ENCODE measurements at regions not wholly inside any gene's neighbourhood (a gene's known extent, or its start where the extent isn't known, plus 50 kb on each side); places are given as distances from the start of the nearest gene placed in this dataset.

DNA sequence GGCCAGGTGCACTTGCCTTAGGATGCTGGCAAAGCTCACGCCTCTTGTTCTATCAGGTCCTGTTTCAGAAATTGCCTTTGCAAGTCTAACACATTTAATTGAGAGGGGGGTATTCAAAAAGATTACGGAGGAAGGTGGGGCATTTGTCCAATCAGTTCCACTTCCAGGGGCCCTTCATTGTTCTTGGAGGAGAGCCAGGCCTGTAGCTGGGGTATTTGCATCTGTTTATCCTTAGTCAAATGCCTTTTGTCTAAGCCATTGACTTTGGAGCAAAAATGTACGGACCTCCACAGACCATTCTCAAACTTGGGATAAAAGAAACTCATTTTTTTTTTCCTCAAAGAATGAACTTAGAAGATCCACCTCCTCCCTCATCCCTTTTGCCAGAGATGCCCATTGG, 582.0 kb downstream of the BCL11B start:
- ChIA-PET CTCF (no interaction called here), POLR2A (interaction anchor here (0.6 kb wide), 1 partner anchor 17 kb away, joined by 4 read pairs; no protein-coding TSS in a partner anchor)
- intact Hi-C loops (cut with micrococcal nuclease; ENCODE audit: unreplicated experiment): no loop called here
- no TSS peak for BruUV-seq (replicated peaks)
- Histone ChIP-seq H3K4me3 (ENCODE audit: low read depth, low read length) (no peak overlapping the region), H3K4me1 (no peaks in the 10 kb centered on the region), H3K36me3 (ENCODE audit: control insufficient read depth, insufficient read depth, low read length) (no peaks in the 10 kb centered on the region), H3K9me3 (no peaks in the 10 kb centered on the region), H3K27me3 (replicated peaks; ENCODE audit: control insufficient read depth, insufficient read depth, low read length) (no peaks in the 10 kb centered on the region)
- H3K4me1 Mint-ChIP-seq (ENCODE audit: low read depth, unreplicated experiment): no peaks in the 10 kb centered on the region
- no peaks in the 10 kb centered on the region for H3K36me3 Mint-ChIP-seq (ENCODE audit: insufficient read depth, unreplicated experiment)
- peaks cover 6% of the 10 kb centered on the region for H3K27me3 Mint-ChIP-seq (ENCODE audit: insufficient read depth, unreplicated experiment)
- H3K4me3 Mint-ChIP-seq (ENCODE audit: unreplicated experiment): no peak overlapping the region
- no peak for DNase-seq
- no peaks in the 10 kb centered on the region for H3K9me3 Mint-ChIP-seq (ENCODE audit: unreplicated experiment)
- TF ChIP-seq, protein P1, sequence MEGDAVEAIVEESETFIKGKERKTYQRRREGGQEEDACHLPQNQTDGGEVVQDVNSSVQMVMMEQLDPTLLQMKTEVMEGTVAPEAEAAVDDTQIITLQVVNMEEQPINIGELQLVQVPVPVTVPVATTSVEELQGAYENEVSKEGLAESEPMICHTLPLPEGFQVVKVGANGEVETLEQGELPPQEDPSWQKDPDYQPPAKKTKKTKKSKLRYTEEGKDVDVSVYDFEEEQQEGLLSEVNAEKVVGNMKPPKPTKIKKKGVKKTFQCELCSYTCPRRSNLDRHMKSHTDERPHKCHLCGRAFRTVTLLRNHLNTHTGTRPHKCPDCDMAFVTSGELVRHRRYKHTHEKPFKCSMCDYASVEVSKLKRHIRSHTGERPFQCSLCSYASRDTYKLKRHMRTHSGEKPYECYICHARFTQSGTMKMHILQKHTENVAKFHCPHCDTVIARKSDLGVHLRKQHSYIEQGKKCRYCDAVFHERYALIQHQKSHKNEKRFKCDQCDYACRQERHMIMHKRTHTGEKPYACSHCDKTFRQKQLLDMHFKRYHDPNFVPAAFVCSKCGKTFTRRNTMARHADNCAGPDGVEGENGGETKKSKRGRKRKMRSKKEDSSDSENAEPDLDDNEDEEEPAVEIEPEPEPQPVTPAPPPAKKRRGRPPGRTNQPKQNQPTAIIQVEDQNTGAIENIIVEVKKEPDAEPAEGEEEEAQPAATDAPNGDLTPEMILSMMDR (IDR thresholded peaks at IDR 0.05; ENCODE audit: insufficient read depth in 1 of 2, low read depth in 1 of 2, low read length in 1 of 2, severe bottlenecking in 1 of 2, unreplicated experiment in 1 of 2): no peak
- no peak overlapping the region for H3K27ac Mint-ChIP-seq (ENCODE audit: unreplicated experiment)

DNA sequence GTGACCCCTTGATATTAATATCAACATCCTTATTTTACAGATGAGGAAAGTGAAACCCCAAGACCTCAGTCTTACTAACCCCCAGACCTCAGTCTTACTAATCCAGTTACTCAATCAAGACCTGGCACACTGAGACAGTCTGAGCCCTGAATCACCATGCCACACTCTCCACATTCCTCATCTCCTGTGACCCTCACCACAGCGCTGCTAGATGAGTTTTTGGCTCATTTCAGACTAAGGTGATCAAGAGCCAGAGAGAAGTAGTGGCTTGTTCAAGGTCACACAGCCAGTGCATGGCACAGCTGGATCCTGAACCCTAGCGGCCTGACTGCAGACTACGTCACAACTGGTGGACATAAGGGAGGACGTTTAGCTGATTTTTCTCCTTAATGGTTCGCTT, 579.2 kb downstream of the BCL11B start:
- Histone ChIP-seq H3K36me3 (ENCODE audit: control insufficient read depth, insufficient read depth, low read length) (no peaks in the 10 kb centered on the region), H3K4me1 (no peaks in the 10 kb centered on the region), H3K27me3 (replicated peaks; ENCODE audit: control insufficient read depth, insufficient read depth, low read length) (no peaks in the 10 kb centered on the region), H3K9me3 (no peaks in the 10 kb centered on the region), H3K4me3 (ENCODE audit: low read depth, low read length) (no peak overlapping the region)
- TF ChIP-seq, protein P1 (IDR thresholded peaks at IDR 0.05; ENCODE audit: insufficient read depth in 1 of 2, low read depth in 1 of 2, low read length in 1 of 2, severe bottlenecking in 1 of 2, unreplicated experiment in 1 of 2): no peak
- no peak for DNase-seq
- no peak overlapping the region for H3K27ac Mint-ChIP-seq (ENCODE audit: unreplicated experiment)
- H3K4me3 Mint-ChIP-seq (ENCODE audit: unreplicated experiment): no peak overlapping the region
- peaks cover 3% of the 10 kb centered on the region for H3K27me3 Mint-ChIP-seq (ENCODE audit: insufficient read depth, unreplicated experiment)
- POLR2A ChIA-PET: no interaction called here
- no peaks in the 10 kb centered on the region for H3K4me1 Mint-ChIP-seq (ENCODE audit: low read depth, unreplicated experiment)
- peaks cover 10% of the 10 kb centered on the region for H3K9me3 Mint-ChIP-seq (ENCODE audit: unreplicated experiment)
- intact Hi-C loops (cut with micrococcal nuclease; ENCODE audit: unreplicated experiment): no loop called here
- CTCF ChIA-PET: no interaction called here
- BruUV-seq (replicated peaks): no TSS peak
- no peaks in the 10 kb centered on the region for H3K36me3 Mint-ChIP-seq (ENCODE audit: insufficient read depth, unreplicated experiment)

DNA sequence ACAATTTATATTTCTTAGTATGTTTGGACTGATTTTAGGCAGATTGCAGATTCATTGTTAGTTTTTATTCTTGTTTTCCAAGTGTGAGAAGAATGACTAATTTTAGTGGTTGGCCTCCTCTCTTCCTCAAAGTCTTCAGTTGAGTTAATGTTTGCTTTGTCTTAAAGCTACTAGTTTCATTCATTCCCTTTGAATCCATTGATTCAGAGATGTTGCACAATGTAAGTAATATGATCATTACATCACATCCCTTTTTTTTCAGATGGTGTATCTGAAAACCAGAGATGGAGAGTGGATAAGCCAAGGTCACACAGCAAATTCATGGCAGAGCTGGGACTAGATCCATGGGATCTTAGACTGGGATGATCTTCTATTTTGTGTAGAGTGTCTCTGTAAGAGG, 577.5 kb downstream of the BCL11B start:
- Histone ChIP-seq H3K27me3 (replicated peaks; ENCODE audit: control insufficient read depth, insufficient read depth, low read length) (no peaks in the 10 kb centered on the region), H3K36me3 (ENCODE audit: control insufficient read depth, insufficient read depth, low read length) (no peaks in the 10 kb centered on the region), H3K4me3 (ENCODE audit: low read depth, low read length) (no peak overlapping the region), H3K4me1 (no peaks in the 10 kb centered on the region), H3K9me3 (no peaks in the 10 kb centered on the region)
- no peaks in the 10 kb centered on the region for H3K27me3 Mint-ChIP-seq (ENCODE audit: insufficient read depth, unreplicated experiment)
- intact Hi-C loops (cut with micrococcal nuclease; ENCODE audit: unreplicated experiment): no loop called here
- H3K4me1 Mint-ChIP-seq (ENCODE audit: low read depth, unreplicated experiment): no peaks in the 10 kb centered on the region
- peaks cover 10% of the 10 kb centered on the region for H3K9me3 Mint-ChIP-seq (ENCODE audit: unreplicated experiment)
- no peaks in the 10 kb centered on the region for H3K36me3 Mint-ChIP-seq (ENCODE audit: insufficient read depth, unreplicated experiment)
- TF ChIP-seq, protein P1 (IDR thresholded peaks at IDR 0.05; ENCODE audit: insufficient read depth in 1 of 2, low read depth in 1 of 2, low read length in 1 of 2, severe bottlenecking in 1 of 2, unreplicated experiment in 1 of 2): no peak
- no TSS peak for BruUV-seq (replicated peaks)
- no peak for DNase-seq
- H3K4me3 Mint-ChIP-seq (ENCODE audit: unreplicated experiment): no peak overlapping the region
- ChIA-PET CTCF (no interaction called here), POLR2A (no interaction called here)
- H3K27ac Mint-ChIP-seq (ENCODE audit: unreplicated experiment): no peak overlapping the region

Data from Caco-2 (cell line).